Aorta (tissue), 5 donors: ENCODE measurements at regions not wholly inside any gene's neighbourhood (a gene's known extent, or its start where the extent isn't known, plus 50 kb on each side); places are given as distances from the start of the nearest gene placed in this dataset.

Experiments
- ATAC-seq: fragments of 200-7000 bp; cut with Tn5 transposase; one replicate; pipeline ENCODE4 v1.9.1; 2022; ENCODE audit warnings: moderate library complexity; ENCODE audit not compliant: low FRiP score
- DNase-seq, 2 donors: peaks; one replicate each; pipeline ENCODE4 v3.0.0-alpha.2; 2020
- H3K27ac ChIP-seq, 2 donors: one replicate each; pipeline ENCODE4 v1.5.1; 2013; ENCODE audit warnings: low read length in 2 of 2, mild to moderate bottlenecking in 2 of 2, moderate library complexity in 2 of 2, control low read depth in 1 of 2, inconsistent platforms in 1 of 2, low read depth in 1 of 2
- H3K27me3 ChIP-seq, 2 donors: one replicate each; pipeline ENCODE4 v1.6.1; 2013; ENCODE audit warnings: control low read depth in 1 of 2, low read length in 1 of 2, mild to moderate bottlenecking in 1 of 2, moderate library complexity in 1 of 2; ENCODE audit not compliant: insufficient read depth in 2 of 2, control insufficient read depth in 1 of 2
- H3K36me3 ChIP-seq, 2 donors: one replicate each; pipeline ENCODE4 v1.6.1; 2013; ENCODE audit warnings: control low read depth in 1 of 2, low read length in 1 of 2, mild to moderate bottlenecking in 1 of 2; ENCODE audit not compliant: insufficient read depth in 2 of 2, control insufficient read depth in 1 of 2
- H3K4me1 ChIP-seq, 2 donors: one replicate each; pipeline ENCODE4 v1.6.1; 2013; ENCODE audit warnings: low read length in 2 of 2, control low read depth in 1 of 2, mild to moderate bottlenecking in 1 of 2, moderate library complexity in 1 of 2; ENCODE audit not compliant: insufficient read depth in 2 of 2, control insufficient read depth in 1 of 2
- H3K4me3 ChIP-seq, 2 donors: one replicate each; pipeline ENCODE4 v1.5.1; 2013; ENCODE audit warnings: low read length in 2 of 2, control low read depth in 1 of 2, mild to moderate bottlenecking in 1 of 2
- H3K9me3 ChIP-seq: one replicate; pipeline ENCODE4 v1.6.1; 2013; ENCODE audit warnings: mild to moderate bottlenecking, low read length; ENCODE audit not compliant: control insufficient read depth
- WGBS, 2 donors: extraction: QIAGEN DNeasy Blood & Tissue Kit; methylation state at CpG; one replicate each; pipeline ENCODE4 v1.1.7; 2013; 5-methylcytosine and 5-hydroxymethylcytosine counted together
- intact Hi-C, 2 donors: fragments of 100-400 bp; cut with DNase I; formaldehyde crosslinking; loops; one replicate each; pipeline versions ENCODE4 v1.14.2 to v1.15.0; 2022
- donor health status: healthy with polysubstance abuse.
- donor health status: Bipolar disorder and iron deficiency.
- donor health status: DM: no; HTN: no; CAD: no.
- donor health status: DM: no; HTN: no; CAD: no.
- donor health status: DM: yes; HTN: yes; CAD: no.

DNA sequence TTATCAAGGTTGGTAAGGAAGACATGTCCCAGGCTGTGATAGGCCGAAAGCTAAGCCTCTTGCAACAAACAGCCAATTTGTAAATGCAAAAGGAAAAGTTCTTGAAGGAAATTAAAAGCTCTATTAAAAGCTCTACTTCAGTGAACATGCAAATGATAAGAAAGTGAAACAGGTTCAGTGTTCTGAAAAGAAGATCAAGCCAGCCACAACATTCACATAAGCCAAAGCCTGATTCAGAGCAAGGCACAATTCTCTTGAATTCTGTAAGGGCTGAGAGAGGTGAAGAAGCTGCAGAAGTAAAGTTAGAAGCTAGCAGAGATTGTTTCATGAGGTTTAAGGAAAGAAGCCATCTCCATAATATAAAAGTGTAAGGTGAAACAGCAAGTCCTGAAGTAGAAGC is 1259.5 kb upstream of the PIK3C3 start:
- intact Hi-C loops: no loop called here
- Histone ChIP-seq H3K27me3 (peaks cover 0 to 1% of the 10 kb centered on the region in 2 donors), H3K36me3 (no peaks in the 10 kb centered on the region), H3K4me1 (no peaks in the 10 kb centered on the region), H3K9me3 (no peaks in the 10 kb centered on the region), H3K4me3 (no peak overlapping the region), H3K27ac (no peak overlapping the region)
- no peak for DNase-seq
- WGBS, 2 donors: 81 to 83% methylated on average over 1 of the region's 1 CpG
- ATAC-seq: no peak

DNA sequence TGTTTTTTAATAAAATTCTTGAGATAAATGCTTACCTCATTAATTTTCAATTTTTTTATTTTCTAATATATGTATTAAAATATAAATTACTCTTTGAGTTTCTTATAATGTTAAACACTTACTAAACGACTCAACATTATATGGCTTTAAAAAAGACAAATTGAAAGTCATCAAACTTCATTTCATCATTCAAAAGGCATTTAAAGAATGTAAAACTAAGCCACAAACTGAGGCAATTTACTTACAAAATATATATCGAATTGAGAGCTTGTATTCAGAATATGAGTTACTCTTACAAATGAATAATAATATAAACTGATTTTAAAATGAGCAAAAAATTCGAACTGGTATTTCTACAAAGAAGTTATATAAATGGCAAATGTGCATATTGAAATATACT is 1262.2 kb upstream of the PIK3C3 start:
- intact Hi-C loops: no loop called here
- DNase-seq: no peak
- ATAC-seq: no peak
- Histone ChIP-seq H3K4me1 (no peaks in the 10 kb centered on the region), H3K27ac (no peak overlapping the region), H3K27me3 (peaks cover 0 to 1% of the 10 kb centered on the region in 2 donors), H3K36me3 (no peaks in the 10 kb centered on the region), H3K9me3 (no peaks in the 10 kb centered on the region), H3K4me3 (no peak overlapping the region)
- 29 to 57% methylated on average over 3 of the region's 3 CpGs for WGBS, 2 donors

DNA sequence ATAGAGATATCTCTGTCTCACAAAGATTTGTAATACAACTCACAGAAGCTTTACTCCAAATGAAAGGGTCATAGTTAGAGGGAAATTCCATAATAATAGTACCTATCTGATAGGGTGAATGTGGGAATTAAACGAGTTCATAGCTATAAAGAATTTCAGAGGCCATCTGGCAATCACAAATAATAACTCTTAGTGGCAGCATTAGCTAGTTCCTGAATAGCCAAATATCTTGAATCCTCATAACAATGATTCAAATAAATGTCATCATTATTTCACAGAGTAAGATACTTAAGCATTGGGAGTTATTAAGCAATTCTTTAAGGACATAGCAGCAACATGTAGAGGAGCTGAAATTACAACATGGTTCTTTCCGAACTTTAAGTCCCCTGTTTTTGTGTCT is 1265.0 kb upstream of the PIK3C3 start:
- H3K27ac ChIP-seq: no peak overlapping the region
- H3K4me1 ChIP-seq: no peaks in the 10 kb centered on the region
- peaks cover 0 to 1% of the 10 kb centered on the region in 2 donors for H3K27me3 ChIP-seq
- H3K4me3 ChIP-seq: no peak overlapping the region
- intact Hi-C loops: no loop called here
- H3K36me3 ChIP-seq: no peaks in the 10 kb centered on the region
- DNase-seq (no peak), ATAC-seq (no peak)
- H3K9me3 ChIP-seq: no peaks in the 10 kb centered on the region
- WGBS, 2 donors: 54 to 67% methylated on average over 2 of the region's 2 CpGs

DNA sequence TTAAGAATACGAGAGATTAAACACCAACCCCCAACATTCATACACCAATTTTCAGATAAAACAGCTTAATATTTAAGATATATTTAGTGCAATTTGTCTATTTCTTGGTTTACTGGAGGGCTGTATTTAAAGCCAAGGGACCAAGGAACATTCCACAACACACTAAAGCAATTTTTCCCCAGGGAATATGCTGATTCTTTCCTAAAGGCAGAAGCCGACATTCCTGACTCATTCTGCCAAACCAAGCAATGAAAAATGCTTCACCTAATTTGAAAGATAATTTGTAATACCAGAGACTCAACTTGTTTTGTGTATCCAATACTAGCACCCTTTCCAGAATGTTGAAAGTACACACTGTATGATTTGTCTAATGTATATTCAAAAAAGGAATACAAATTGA is 1267.6 kb upstream of the PIK3C3 start:
- Histone ChIP-seq H3K27me3 (no peaks in the 10 kb centered on the region), H3K27ac (no peak overlapping the region), H3K36me3 (no peaks in the 10 kb centered on the region), H3K4me1 (no peaks in the 10 kb centered on the region), H3K9me3 (no peaks in the 10 kb centered on the region), H3K4me3 (no peak overlapping the region)
- intact Hi-C loops: no loop called here
- 20 to 21% methylated on average over 2 of the region's 2 CpGs for WGBS, 2 donors
- ATAC-seq: no peak
- DNase-seq: no peak

DNA sequence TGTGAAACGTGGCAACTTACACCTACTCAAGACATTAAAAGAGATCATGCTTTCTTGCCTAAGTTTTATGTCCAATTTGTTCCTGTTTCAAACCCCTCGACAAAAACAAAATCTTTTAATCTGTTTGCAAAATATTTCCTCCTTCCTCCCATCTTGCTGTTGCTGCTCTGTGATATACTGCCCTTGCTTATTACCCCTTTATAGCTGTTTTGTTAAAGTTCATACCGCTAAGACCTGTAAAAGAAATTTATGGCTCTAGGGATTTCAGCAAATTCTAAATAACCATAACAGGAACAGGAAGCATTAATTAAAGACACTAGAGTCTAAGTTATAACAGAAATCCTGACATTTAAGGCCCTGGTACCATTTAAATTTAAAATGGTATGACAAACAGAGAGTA is 1268.2 kb upstream of the PIK3C3 start:
- H3K4me3 ChIP-seq: no peak overlapping the region
- no peak overlapping the region for H3K27ac ChIP-seq
- no peaks in the 10 kb centered on the region for H3K4me1 ChIP-seq
- H3K9me3 ChIP-seq: no peaks in the 10 kb centered on the region
- no peaks in the 10 kb centered on the region for H3K27me3 ChIP-seq
- no peaks in the 10 kb centered on the region for H3K36me3 ChIP-seq
- WGBS, 2 donors: 44 to 47% methylated on average over 3 of the region's 3 CpGs
- no peak for ATAC-seq
- DNase-seq: no peak
- intact Hi-C loops: no loop called here

DNA sequence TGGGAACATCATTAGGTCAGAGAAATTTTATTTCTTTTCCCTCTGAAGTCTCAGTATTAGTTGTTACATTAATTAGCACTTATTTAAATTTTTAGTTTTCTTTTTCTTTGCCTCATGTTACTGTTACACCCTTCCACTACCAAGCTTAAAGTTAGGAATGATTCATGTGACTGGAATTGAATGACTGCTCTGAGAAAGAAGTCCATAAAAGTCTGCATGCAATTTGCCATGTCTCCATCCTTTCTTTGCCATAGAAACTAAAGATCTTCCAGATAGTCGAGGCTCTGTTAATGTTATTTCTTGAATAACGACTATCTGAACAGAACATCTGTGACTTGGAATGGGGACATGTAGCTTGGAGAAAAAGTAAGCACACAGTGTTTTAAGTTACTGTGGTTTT is 1269.8 kb upstream of the PIK3C3 start:
- no peak for DNase-seq
- H3K36me3 ChIP-seq: no peaks in the 10 kb centered on the region
- H3K9me3 ChIP-seq: no peaks in the 10 kb centered on the region
- ATAC-seq: no peak
- intact Hi-C loops: no loop called here
- H3K27me3 ChIP-seq: no peaks in the 10 kb centered on the region
- 79 to 81% methylated on average over 2 of the region's 2 CpGs for WGBS, 2 donors
- no peaks in the 10 kb centered on the region for H3K4me1 ChIP-seq
- no peak overlapping the region for H3K4me3 ChIP-seq
- no peak overlapping the region for H3K27ac ChIP-seq

DNA sequence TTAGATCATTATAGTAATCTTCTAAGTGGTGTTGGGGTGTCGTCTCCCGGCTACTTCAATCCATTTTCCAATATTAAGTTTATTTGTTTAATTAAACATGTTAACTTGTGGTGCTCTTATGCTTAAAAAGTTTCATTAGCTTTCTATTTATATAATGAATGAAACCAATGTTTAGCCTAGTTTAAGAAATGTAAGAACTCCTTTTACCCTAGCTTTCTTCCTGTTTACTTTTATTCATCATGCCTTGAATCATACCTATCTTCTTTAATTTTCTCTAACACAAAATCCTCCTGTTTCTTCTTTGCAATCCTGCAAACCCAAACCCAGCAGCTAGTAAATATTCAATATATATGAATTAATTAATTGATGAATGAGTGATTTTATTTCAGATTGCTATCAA is 1276.7 kb upstream of the PIK3C3 start:
- H3K27me3 ChIP-seq: no peaks in the 10 kb centered on the region
- no peak overlapping the region for H3K27ac ChIP-seq
- DNase-seq (no peak), ATAC-seq (no peak)
- H3K4me3 ChIP-seq: no peak overlapping the region
- no peaks in the 10 kb centered on the region for H3K36me3 ChIP-seq
- 87 to 94% methylated on average over 2 of the region's 2 CpGs for WGBS, 2 donors
- no peaks in the 10 kb centered on the region for H3K9me3 ChIP-seq
- intact Hi-C loops: no loop called here
- no peaks in the 10 kb centered on the region for H3K4me1 ChIP-seq

DNA sequence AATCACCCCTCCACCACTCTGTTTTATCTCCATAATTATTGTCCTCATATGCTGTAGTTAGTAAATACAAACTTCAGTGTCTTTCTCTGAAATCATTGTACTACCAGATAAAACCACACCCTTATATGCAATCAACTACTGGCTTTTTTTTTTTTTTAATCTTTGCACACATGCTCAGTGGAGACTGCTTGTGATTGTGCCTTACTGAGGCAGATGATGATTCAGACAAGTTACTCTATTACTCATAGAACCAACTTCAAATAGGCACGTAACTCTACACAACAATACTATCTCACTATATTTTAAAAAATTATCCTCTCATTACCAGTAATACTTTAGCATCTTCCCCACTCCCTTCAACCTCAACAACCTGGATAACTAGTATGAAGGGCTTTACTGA is 1278.4 kb upstream of the PIK3C3 start:
- no peak overlapping the region for H3K4me3 ChIP-seq
- H3K4me1 ChIP-seq: no peaks in the 10 kb centered on the region
- WGBS, 2 donors: 48 to 87% methylated on average over 1 of the region's 1 CpG
- no peaks in the 10 kb centered on the region for H3K27me3 ChIP-seq
- no peak overlapping the region for H3K27ac ChIP-seq
- H3K9me3 ChIP-seq: no peaks in the 10 kb centered on the region
- ATAC-seq (no peak), DNase-seq (no peak)
- no peaks in the 10 kb centered on the region for H3K36me3 ChIP-seq
- intact Hi-C loops: no loop called here

DNA sequence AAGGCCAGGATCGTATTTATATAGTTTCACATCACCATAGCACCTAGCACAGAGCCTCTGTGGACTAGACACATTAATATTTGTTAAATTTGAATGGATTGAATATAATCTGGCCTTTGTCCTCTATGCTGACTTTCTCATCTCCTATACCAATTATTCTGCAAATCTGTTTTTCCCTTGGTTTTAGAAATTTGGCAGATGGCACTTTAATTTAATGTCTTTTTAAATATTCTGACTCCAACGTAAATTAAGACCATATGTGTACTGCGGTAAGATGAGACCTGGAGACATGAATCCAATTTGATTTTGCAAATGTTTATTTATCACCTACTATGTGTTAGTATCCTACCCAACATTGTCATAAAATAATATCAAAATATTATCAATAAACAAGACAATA is 1281.9 kb upstream of the PIK3C3 start:
- 68 to 86% methylated on average over 3 of the region's 3 CpGs for WGBS, 2 donors
- DNase-seq: no peak
- ATAC-seq: no peak
- Histone ChIP-seq H3K9me3 (no peaks in the 10 kb centered on the region), H3K36me3 (no peaks in the 10 kb centered on the region), H3K4me3 (no peak overlapping the region), H3K27me3 (no peaks in the 10 kb centered on the region), H3K27ac (no peak overlapping the region), H3K4me1 (no peaks in the 10 kb centered on the region)
- intact Hi-C loops: no loop called here
